B cell (primary cell): ENCODE measurements at regions not wholly inside any gene's neighbourhood (a gene's known extent, or its start where the extent isn't known, plus 50 kb on each side); places are given as distances from the start of the nearest gene placed in this dataset.

Experiments used
- CTCF ChIP-seq: fragments of 200-600 bp; IDR thresholded peaks from one replicate; pipeline ENCODE4 v1.8.0; 2022; ENCODE audit warnings: antibody characterized with exemption, mild to moderate bottlenecking
- EZH2 ChIP-seq: IDR thresholded peaks from 2 replicates; pipeline ENCODE4 v1.6.1; 2012; ENCODE audit warnings: borderline replicate concordance, low read depth, mild to moderate bottlenecking, moderate library complexity, low read length; ENCODE audit not compliant: insufficient read depth, poor library complexity, severe bottlenecking

GRCh38 chr10:43972976-43973647 is 324.4 kb upstream of the ZNF32 start:
- TF ChIP-seq CTCF (no peak), EZH2 (no peak)
